A673 (cell line): ENCODE measurements at regions not wholly inside any gene's neighbourhood (a gene's known extent, or its start where the extent isn't known, plus 50 kb on each side); places are given as distances from the start of the nearest gene placed in this dataset.

ENCODE experiments used
- BruUV-seq: library from RNA; stranded (reverse); fragments of 400-500 nt; replicated peaks from 2 replicates; lab custom pipeline; 2021; lab: Mats Ljungman, UMichigan
- CTCF ChIA-PET: fragments of 300-600 bp; sonication (Branson Sonifier 250); formaldehyde crosslinking; loops from one replicate; lab custom pipeline; 2022; ENCODE audit warnings: antibody characterized with exemption; lab: Charles Lee
- POLR2A ChIA-PET: fragments of 300-600 bp; sonication (Branson Sonifier 250); formaldehyde crosslinking; loops from one replicate; lab custom pipeline; 2022; ENCODE audit warnings: antibody characterized with exemption; ENCODE audit not compliant: low non-redundant PET; lab: Charles Lee
- DNase-seq: peaks from one replicate; pipeline ENCODE4 v3.0.0-alpha.2; 2015; ENCODE audit warnings: low spot score
- H3K27ac ChIP-seq: fragments of 200-600 bp; sonication (generic); 2 replicates; pipeline ENCODE4 v1.5.1; 2016; ENCODE audit warnings: mixed run types, low read depth, mild to moderate bottlenecking, mixed read lengths, antibody characterized with exemption, low read length; ENCODE audit not compliant: poor library complexity, severe bottlenecking
- H3K27me3 ChIP-seq: fragments of 200-600 bp; sonication (generic); replicated peaks from 2 replicates; pipeline ENCODE4 v1.6.1; 2017; ENCODE audit warnings: mixed run types, low read depth, mild to moderate bottlenecking, mixed read lengths, antibody characterized with exemption, low read length; ENCODE audit not compliant: insufficient read depth, poor library complexity
- H3K36me3 ChIP-seq: fragments of 200-600 bp; sonication (generic); 2 replicates; pipeline ENCODE4 v1.6.1; 2016; ENCODE audit warnings: mixed run types, mild to moderate bottlenecking, mixed read lengths, antibody characterized with exemption, low read length; ENCODE audit not compliant: insufficient read depth, poor library complexity, severe bottlenecking
- H3K4me1 ChIP-seq: fragments of 200-600 bp; sonication (generic); 2 replicates; pipeline ENCODE4 v1.6.1; 2017; ENCODE audit warnings: mixed run types, mild to moderate bottlenecking, mixed read lengths, antibody characterized with exemption, low read length; ENCODE audit not compliant: insufficient read depth, poor library complexity, severe bottlenecking
- H3K4me3 ChIP-seq: fragments of 200-600 bp; sonication (generic); 2 replicates; pipeline ENCODE4 v1.5.1; 2016; ENCODE audit warnings: low read depth, mixed run types, mild to moderate bottlenecking, mixed read lengths, low read length; ENCODE audit not compliant: poor library complexity, severe bottlenecking
- H3K9me3 ChIP-seq: fragments of 200-600 bp; sonication (generic); 2 replicates; pipeline ENCODE4 v1.6.1; 2016; ENCODE audit warnings: mixed run types, low read depth, mild to moderate bottlenecking, mixed read lengths, antibody characterized with exemption, low read length; ENCODE audit not compliant: poor library complexity, severe bottlenecking
- EZH2 ChIP-seq: fragments of 200-600 bp; sonication (generic); IDR thresholded peaks from 2 replicates; pipeline ENCODE4 v1.6.1; 2017; ENCODE audit warnings: borderline replicate concordance, low read depth, mild to moderate bottlenecking, mixed read lengths, antibody characterized with exemption, low read length; ENCODE audit not compliant: poor library complexity, severe bottlenecking
- intact Hi-C: fragments of 100-400 bp; cut with micrococcal nuclease; formaldehyde crosslinking; loops from one replicate; pipeline ENCODE4 v1.10.0; 2022; ENCODE audit not compliant: unreplicated experiment
- TF ChIP-seq, protein P1 (sequence below): fragments of 300-800, 200-600 bp; sonication (generic); conservative IDR thresholded peaks from 2 replicates; pipeline ENCODE4 v1.5.1; 2017; ENCODE audit warnings: low read depth, mild to moderate bottlenecking, antibody characterized with exemption, low read length, moderate library complexity, mixed read lengths

DNA sequence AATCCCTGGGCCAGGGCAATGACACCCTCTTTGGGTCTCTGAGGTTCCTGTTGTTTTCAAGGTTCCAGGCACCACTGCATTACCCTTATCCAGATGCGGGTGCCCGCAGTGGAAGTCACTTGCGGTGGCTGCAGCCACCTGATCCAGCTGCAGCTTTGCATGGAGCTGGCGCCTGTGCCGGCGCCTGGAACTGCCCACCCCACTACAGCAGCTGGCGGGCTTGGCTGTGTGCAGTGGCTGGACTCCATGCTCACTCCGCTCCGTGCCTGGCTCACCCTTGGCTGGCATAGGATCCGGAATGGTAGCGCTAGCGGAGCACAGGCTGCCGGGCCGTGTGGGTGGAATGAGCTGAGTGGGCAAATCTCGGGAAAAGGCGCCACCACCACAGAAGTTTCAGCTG lies 832.6 kb upstream of the CADM2 start:
- intact Hi-C loops, result no loop called here
- no TSS peak for BruUV-seq
- CTCF ChIA-PET, result no interaction called here
- no peak for DNase-seq
- no peaks in the 10 kb centered on the region for H3K9me3 ChIP-seq
- H3K36me3 ChIP-seq, result no peaks in the 10 kb centered on the region
- TF ChIP-seq, protein P1, sequence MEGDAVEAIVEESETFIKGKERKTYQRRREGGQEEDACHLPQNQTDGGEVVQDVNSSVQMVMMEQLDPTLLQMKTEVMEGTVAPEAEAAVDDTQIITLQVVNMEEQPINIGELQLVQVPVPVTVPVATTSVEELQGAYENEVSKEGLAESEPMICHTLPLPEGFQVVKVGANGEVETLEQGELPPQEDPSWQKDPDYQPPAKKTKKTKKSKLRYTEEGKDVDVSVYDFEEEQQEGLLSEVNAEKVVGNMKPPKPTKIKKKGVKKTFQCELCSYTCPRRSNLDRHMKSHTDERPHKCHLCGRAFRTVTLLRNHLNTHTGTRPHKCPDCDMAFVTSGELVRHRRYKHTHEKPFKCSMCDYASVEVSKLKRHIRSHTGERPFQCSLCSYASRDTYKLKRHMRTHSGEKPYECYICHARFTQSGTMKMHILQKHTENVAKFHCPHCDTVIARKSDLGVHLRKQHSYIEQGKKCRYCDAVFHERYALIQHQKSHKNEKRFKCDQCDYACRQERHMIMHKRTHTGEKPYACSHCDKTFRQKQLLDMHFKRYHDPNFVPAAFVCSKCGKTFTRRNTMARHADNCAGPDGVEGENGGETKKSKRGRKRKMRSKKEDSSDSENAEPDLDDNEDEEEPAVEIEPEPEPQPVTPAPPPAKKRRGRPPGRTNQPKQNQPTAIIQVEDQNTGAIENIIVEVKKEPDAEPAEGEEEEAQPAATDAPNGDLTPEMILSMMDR, result no peak
- TF ChIP-seq EZH2, result no peak
- H3K4me1 ChIP-seq, result no peaks in the 10 kb centered on the region
- H3K27me3 ChIP-seq, result no peaks in the 10 kb centered on the region
- POLR2A ChIA-PET, result no interaction called here
- H3K4me3 ChIP-seq, result no peak overlapping the region
- no peak overlapping the region for H3K27ac ChIP-seq

DNA sequence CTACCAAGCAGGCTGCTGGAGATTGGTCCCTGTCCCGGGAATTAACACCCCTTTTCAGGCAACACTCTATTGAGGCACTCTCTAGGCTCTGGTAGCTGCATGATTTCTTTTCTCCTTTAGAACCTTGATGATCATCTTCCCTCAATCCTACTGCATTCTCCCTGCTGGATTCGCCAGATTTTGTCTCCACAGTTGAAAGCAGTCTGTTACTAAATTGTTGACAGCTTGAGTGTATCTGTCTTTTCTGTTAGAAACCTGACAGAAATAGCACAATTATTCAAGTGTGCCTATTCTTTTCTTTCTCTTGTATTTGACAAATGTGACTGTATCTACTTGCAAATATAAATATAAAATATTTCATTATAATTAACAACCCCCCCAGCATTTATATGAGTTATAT lies 830.8 kb upstream of the CADM2 start:
- H3K36me3 ChIP-seq, result no peaks in the 10 kb centered on the region
- TF ChIP-seq, protein P1, result no peak
- no peak for TF ChIP-seq EZH2
- no peak for DNase-seq
- no peak overlapping the region for H3K4me3 ChIP-seq
- no peaks in the 10 kb centered on the region for H3K4me1 ChIP-seq
- intact Hi-C loops, result no loop called here
- ChIA-PET CTCF (no interaction called here), POLR2A (no interaction called here)
- no peaks in the 10 kb centered on the region for H3K9me3 ChIP-seq
- no TSS peak for BruUV-seq
- H3K27ac ChIP-seq, result no peak overlapping the region
- no peaks in the 10 kb centered on the region for H3K27me3 ChIP-seq

DNA sequence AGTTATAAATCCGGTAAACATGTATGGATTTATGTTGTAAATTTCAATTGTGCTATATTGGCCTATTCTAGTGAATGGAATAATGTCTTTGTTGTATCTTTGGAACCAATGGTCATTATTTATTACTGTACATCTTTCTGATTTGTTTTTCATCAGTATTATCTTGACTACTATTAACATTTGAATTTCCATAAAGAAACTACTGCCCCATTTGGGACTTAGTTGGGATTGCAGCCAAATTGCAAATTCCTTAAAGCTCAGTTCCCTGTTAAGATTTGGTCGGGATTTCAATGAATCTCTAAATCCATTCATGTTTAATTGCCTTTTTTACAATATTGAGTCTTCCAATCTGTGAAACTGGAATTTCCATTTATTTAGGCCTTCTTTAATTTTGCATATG lies 822.4 kb upstream of the CADM2 start:
- Histone ChIP-seq H3K4me1 (no peaks in the 10 kb centered on the region), H3K36me3 (no peaks in the 10 kb centered on the region), H3K27me3 (no peaks in the 10 kb centered on the region), H3K27ac (no peak overlapping the region), H3K4me3 (no peak overlapping the region), H3K9me3 (no peaks in the 10 kb centered on the region)
- intact Hi-C loops, result no loop called here
- TF ChIP-seq, protein P1, result peak; percentile 35; the same call in 1 of the 2 replicates
- no peak for TF ChIP-seq EZH2
- CTCF ChIA-PET, result no interaction called here
- POLR2A ChIA-PET, result interaction anchor here (0.6 kb wide), 1 partner anchor 9 kb away, joined by 3 read pairs; no protein-coding TSS in a partner anchor
- BruUV-seq, result no TSS peak
- DNase-seq, result peak; percentile 28
